Astrocyte of the spinal cord (primary cell): ENCODE measurements at regions not wholly inside any gene's neighbourhood (a gene's known extent, or its start where the extent isn't known, plus 50 kb on each side); places are given as distances from the start of the nearest gene placed in this dataset.
A peak's percentile ranks its signal among the peaks of the same experiment; 100 is the strongest.

ENCODE experiments used
- DNase-seq: peaks from one replicate; pipeline ENCODE4 v3.0.0; 2011; ENCODE audit warnings: low read depth, low spot score
- H3K4me3 ChIP-seq: 2 replicates; pipeline ENCODE4 v1.5.1; 2011; ENCODE audit warnings: low read depth, mild to moderate bottlenecking, low read length, moderate library complexity
- CTCF ChIP-seq: IDR thresholded peaks from 2 replicates; pipeline ENCODE4 v1.5.1; 2012; ENCODE audit warnings: low read depth, mild to moderate bottlenecking, low read length, inconsistent platforms
- in situ Hi-C: cut with HindIII; loops from 2 replicates; pipeline ENCODE4 v1.10.0; 2017; ENCODE audit warnings: low sequenced_read_pairs

GRCh38 chr2:16554060-16554583 is 111.5 kb downstream of the CYRIA start:
- no peak for TF ChIP-seq CTCF
- in situ Hi-C loops: no loop called here
- H3K4me3 ChIP-seq: no peak overlapping the region
- no peak for DNase-seq

GRCh38 chr2:16553226-16553625 is 112.4 kb downstream of the CYRIA start:
- TF ChIP-seq CTCF: peak; percentile 62
- H3K4me3 ChIP-seq: no peak overlapping the region
- peak; percentile 42 for DNase-seq
- in situ Hi-C loops: no loop called here

GRCh38 chr2:16552202-16552601 is 113.4 kb downstream of the CYRIA start:
- in situ Hi-C loops: no loop called here
- H3K4me3 ChIP-seq: no peak overlapping the region
- no peak for TF ChIP-seq CTCF
- DNase-seq: no peak

- TF ChIP-seq CTCF: no peak
- DNase-seq: no peak
- H3K4me3 ChIP-seq: no peak overlapping the region
- in situ Hi-C loops: no loop called here
Measured at GRCh38 chr2:16548036-16548435, 117.6 kb downstream of the CYRIA start.

- DNase-seq: peak; percentile 43
- H3K4me3 ChIP-seq: no peak overlapping the region
- no peak for TF ChIP-seq CTCF
- in situ Hi-C loops: no loop called here
Measured at GRCh38 chr2:16546128-16546754, 119.4 kb downstream of the CYRIA start.

GRCh38 chr2:16538707-16539106 is 126.9 kb downstream of the CYRIA start:
- no peak for DNase-seq
- H3K4me3 ChIP-seq: no peak overlapping the region
- TF ChIP-seq CTCF: no peak
- in situ Hi-C loops: no loop called here
